Fibroblast of lung (primary cell): ENCODE measurements at regions not wholly inside any gene's neighbourhood (a gene's known extent, or its start where the extent isn't known, plus 50 kb on each side); places are given as distances from the start of the nearest gene placed in this dataset.

Experiments
- DNase-seq, 2 donors: peaks; one replicate each; pipeline versions ENCODE4 v3.0.0 to v3.0.0-alpha.2; 2010; ENCODE audit warnings: low read depth in 2 of 2
- H2AFZ ChIP-seq: 2 replicates; pipeline ENCODE4 v1.5.1; 2012; ENCODE audit warnings: low read length, control low read depth, inconsistent platforms
- H3K27ac ChIP-seq: 2 replicates; pipeline ENCODE4 v1.5.1; 2011; ENCODE audit warnings: low read length, control low read depth; ENCODE audit not compliant: insufficient read depth
- H3K27me3 ChIP-seq: 2 replicates; pipeline ENCODE4 v1.5.1; 2011; ENCODE audit warnings: mild to moderate bottlenecking, low read length; ENCODE audit not compliant: control insufficient read depth, insufficient read depth
- H3K36me3 ChIP-seq: 2 replicates; pipeline ENCODE4 v1.5.1; 2011; ENCODE audit warnings: low read length; ENCODE audit not compliant: control insufficient read depth, insufficient read depth
- H3K4me1 ChIP-seq: 2 replicates; pipeline ENCODE4 v1.5.1; 2011; ENCODE audit warnings: low read length; ENCODE audit not compliant: control insufficient read depth, insufficient read depth; ENCODE audit errors: extremely low read depth
- H3K4me2 ChIP-seq: 2 replicates; pipeline ENCODE4 v1.5.1; 2011; ENCODE audit warnings: low read length, control low read depth; ENCODE audit not compliant: insufficient read depth; ENCODE audit errors: extremely low read depth
- H3K4me3 ChIP-seq, 4 experiments: fragments of 200-600 bp in 1 of 4; sonication (generic) in 1 of 4; replicated peaks in 1 of 4; 2 replicates each; pipeline ENCODE4 v1.5.1; 2011 to 2016; ENCODE audit warnings: low read length in 4 of 4, low read depth in 3 of 4, mild to moderate bottlenecking in 3 of 4, control low read depth in 2 of 4, inconsistent platforms in 1 of 4, mixed read lengths in 1 of 4; ENCODE audit not compliant: insufficient read depth in 1 of 4; ENCODE audit errors: control extremely low read depth in 1 of 4
- H3K79me2 ChIP-seq: 2 replicates; pipeline ENCODE4 v1.5.1; 2012; ENCODE audit warnings: mild to moderate bottlenecking, low read length, inconsistent platforms; ENCODE audit not compliant: control insufficient read depth, insufficient read depth
- H3K9ac ChIP-seq: 2 replicates; pipeline ENCODE4 v1.5.1; 2011; ENCODE audit warnings: mild to moderate bottlenecking, low read length, control low read depth; ENCODE audit not compliant: insufficient read depth
- H3K9me3 ChIP-seq: 2 replicates; pipeline ENCODE4 v1.5.1; 2012; ENCODE audit warnings: low read depth, low read length; ENCODE audit not compliant: control insufficient read depth, insufficient read depth
- H4K20me1 ChIP-seq: 2 replicates; pipeline ENCODE4 v1.5.1; 2011; ENCODE audit warnings: low read length; ENCODE audit not compliant: control insufficient read depth, insufficient read depth; ENCODE audit errors: extremely low read depth
- EZH2 ChIP-seq: IDR thresholded peaks from 2 replicates; pipeline ENCODE4 v1.5.1; 2012; ENCODE audit warnings: low read length, control low read depth, mild to moderate bottlenecking; ENCODE audit errors: missing control alignments
- TF ChIP-seq, protein P1 (sequence below), 2 donors: IDR thresholded peaks in 1 of 2; conservative IDR thresholded peaks in 1 of 2; 1 replicate in 1 of 2; 2 replicates in 1 of 2; pipeline ENCODE4 v1.5.1; 2011 to 2012; ENCODE audit warnings: low read length in 2 of 2, control low read depth in 1 of 2, inconsistent platforms in 1 of 2, low read depth in 1 of 2, mild to moderate bottlenecking in 1 of 2

DNA sequence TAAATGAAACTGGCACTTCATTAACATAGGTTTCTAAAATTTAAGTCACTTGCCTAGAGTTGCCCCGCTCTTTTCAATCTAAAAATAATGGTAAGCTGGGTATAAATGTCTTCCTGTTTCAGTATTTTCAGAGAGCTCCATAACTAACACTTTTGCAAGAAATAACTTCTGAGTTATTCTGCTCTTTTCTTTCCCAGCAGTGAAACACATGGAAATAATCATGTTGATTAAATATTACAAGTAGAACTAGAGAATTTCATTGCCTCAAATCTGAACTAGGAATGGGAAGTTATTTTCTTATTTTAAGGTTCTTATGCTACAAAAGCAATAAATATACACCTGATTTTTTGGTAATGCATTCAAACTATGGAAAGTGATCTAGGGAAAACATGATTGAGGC, 257.4 kb downstream of the IKZF2 start:
- no peaks in the 10 kb centered on the region for H3K36me3 ChIP-seq
- H3K27ac ChIP-seq: no peak overlapping the region
- H3K9ac ChIP-seq: no peak overlapping the region
- H3K4me2 ChIP-seq: no peak overlapping the region
- TF ChIP-seq EZH2: no peak
- TF ChIP-seq, protein P1, sequence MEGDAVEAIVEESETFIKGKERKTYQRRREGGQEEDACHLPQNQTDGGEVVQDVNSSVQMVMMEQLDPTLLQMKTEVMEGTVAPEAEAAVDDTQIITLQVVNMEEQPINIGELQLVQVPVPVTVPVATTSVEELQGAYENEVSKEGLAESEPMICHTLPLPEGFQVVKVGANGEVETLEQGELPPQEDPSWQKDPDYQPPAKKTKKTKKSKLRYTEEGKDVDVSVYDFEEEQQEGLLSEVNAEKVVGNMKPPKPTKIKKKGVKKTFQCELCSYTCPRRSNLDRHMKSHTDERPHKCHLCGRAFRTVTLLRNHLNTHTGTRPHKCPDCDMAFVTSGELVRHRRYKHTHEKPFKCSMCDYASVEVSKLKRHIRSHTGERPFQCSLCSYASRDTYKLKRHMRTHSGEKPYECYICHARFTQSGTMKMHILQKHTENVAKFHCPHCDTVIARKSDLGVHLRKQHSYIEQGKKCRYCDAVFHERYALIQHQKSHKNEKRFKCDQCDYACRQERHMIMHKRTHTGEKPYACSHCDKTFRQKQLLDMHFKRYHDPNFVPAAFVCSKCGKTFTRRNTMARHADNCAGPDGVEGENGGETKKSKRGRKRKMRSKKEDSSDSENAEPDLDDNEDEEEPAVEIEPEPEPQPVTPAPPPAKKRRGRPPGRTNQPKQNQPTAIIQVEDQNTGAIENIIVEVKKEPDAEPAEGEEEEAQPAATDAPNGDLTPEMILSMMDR (conservative IDR thresholded peaks at IDR 0.05 in 1 of 2, IDR thresholded peaks at IDR 0.05 in 1 of 2; ENCODE audit: low read depth in 1 of 2, low read length in 2 of 2): no peak
- DNase-seq: no peak
- no peak overlapping the region for H3K4me3 ChIP-seq
- H3K4me1 ChIP-seq: no peaks in the 10 kb centered on the region
- no peak overlapping the region for H2AFZ ChIP-seq
- no peaks in the 10 kb centered on the region for H4K20me1 ChIP-seq
- H3K79me2 ChIP-seq: no peaks in the 10 kb centered on the region
- no peaks in the 10 kb centered on the region for H3K9me3 ChIP-seq
- H3K27me3 ChIP-seq: no peaks in the 10 kb centered on the region

DNA sequence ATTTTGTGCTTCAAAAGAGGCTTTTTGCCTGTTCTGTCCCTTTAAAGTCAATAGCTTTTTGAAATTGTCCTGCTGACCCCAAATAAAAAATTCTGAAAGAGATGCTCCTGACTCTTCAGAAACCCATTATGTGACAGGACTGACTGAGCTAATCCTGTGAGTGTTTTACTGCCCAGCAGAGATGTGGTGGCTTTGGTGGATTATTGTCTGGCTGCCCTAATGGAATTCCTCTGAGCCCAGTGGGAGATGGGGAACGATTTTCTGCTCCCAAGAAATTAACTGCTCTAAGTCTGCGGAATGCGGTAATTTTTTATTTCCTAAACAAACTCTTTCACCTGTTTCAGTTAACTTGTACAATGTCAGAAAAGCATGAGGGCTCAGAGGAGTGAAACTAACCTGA, 258.2 kb downstream of the IKZF2 start:
- no peaks in the 10 kb centered on the region for H3K4me1 ChIP-seq
- no peak overlapping the region for H3K27ac ChIP-seq
- TF ChIP-seq, protein P1 (conservative IDR thresholded peaks at IDR 0.05 in 1 of 2, IDR thresholded peaks at IDR 0.05 in 1 of 2; ENCODE audit: low read depth in 1 of 2, low read length in 2 of 2): no peak
- no peak for TF ChIP-seq EZH2
- no peak for DNase-seq
- no peaks in the 10 kb centered on the region for H3K9me3 ChIP-seq
- H3K9ac ChIP-seq: no peak overlapping the region
- no peaks in the 10 kb centered on the region for H3K79me2 ChIP-seq
- no peak overlapping the region for H2AFZ ChIP-seq
- no peak overlapping the region for H3K4me3 ChIP-seq
- H3K27me3 ChIP-seq: no peaks in the 10 kb centered on the region
- H3K4me2 ChIP-seq: no peak overlapping the region
- no peaks in the 10 kb centered on the region for H4K20me1 ChIP-seq
- no peaks in the 10 kb centered on the region for H3K36me3 ChIP-seq

DNA sequence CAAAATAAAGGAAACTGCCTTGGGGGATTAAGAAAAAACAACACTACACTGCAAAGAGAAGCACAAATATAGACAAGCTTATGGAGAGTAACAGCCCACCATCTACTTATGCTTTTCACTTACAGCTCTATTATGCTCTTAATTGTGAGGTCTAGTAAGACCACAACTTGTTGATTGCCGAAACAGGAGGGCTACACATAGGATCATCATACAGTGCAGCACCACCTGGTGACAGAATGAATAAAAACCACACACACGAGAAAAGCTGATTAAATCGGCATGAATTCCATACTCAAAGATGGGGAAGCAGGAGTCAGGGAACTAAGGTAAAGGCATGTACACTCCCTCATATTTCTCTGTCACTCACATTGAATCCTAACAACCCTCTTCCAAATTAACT, 259.2 kb downstream of the IKZF2 start:
- no peak overlapping the region for H3K4me3 ChIP-seq
- H2AFZ ChIP-seq: no peak overlapping the region
- H3K27me3 ChIP-seq: no peaks in the 10 kb centered on the region
- TF ChIP-seq EZH2: no peak
- TF ChIP-seq, protein P1 (conservative IDR thresholded peaks at IDR 0.05 in 1 of 2, IDR thresholded peaks at IDR 0.05 in 1 of 2; ENCODE audit: low read depth in 1 of 2, low read length in 2 of 2): peak; percentile 59 to 60
- H3K9ac ChIP-seq: no peak overlapping the region
- H3K4me2 ChIP-seq: no peak overlapping the region
- DNase-seq: peak; percentile 53 to 67
- no peaks in the 10 kb centered on the region for H3K36me3 ChIP-seq
- H3K27ac ChIP-seq: no peak overlapping the region
- no peaks in the 10 kb centered on the region for H3K4me1 ChIP-seq
- no peaks in the 10 kb centered on the region for H4K20me1 ChIP-seq
- H3K9me3 ChIP-seq: no peaks in the 10 kb centered on the region
- H3K79me2 ChIP-seq: no peaks in the 10 kb centered on the region
